ENCODE measurements at regions not wholly inside any gene's neighbourhood (a gene's known extent, or its start where the extent isn't known, plus 50 kb on each side); places are given as distances from the start of the nearest gene placed in this dataset.

- Mint-ChIP-seq H3K27me3 (ENCODE audit: low read depth, poor library complexity) (no peaks in the 10 kb centered on the region), H3K4me3 (no peak overlapping the region), H3K36me3 (ENCODE audit: low read depth) (no peaks in the 10 kb centered on the region), H3K9me3 (no peaks in the 10 kb centered on the region), H3K4me1 (peaks cover 4% of the 10 kb centered on the region), H3K27ac (no peak overlapping the region)
- no peak for DNase-seq
- no peak for TF ChIP-seq CTCF (IDR thresholded peaks at IDR 0.05)
Observed at GRCh38 chr4:137278431-137278830, 253.9 kb downstream of the PCDH18 start.

- no peak for DNase-seq
- H3K4me3 Mint-ChIP-seq, result no peak overlapping the region
- no peak for TF ChIP-seq CTCF (IDR thresholded peaks at IDR 0.05)
- H3K27ac Mint-ChIP-seq, result no peak overlapping the region
- peaks cover 4% of the 10 kb centered on the region for H3K4me1 Mint-ChIP-seq
- no peaks in the 10 kb centered on the region for H3K27me3 Mint-ChIP-seq (ENCODE audit: low read depth, poor library complexity)
- peaks cover 4% of the 10 kb centered on the region for H3K9me3 Mint-ChIP-seq
- no peaks in the 10 kb centered on the region for H3K36me3 Mint-ChIP-seq (ENCODE audit: low read depth)
Observed at GRCh38 chr4:137274404-137274803, 257.9 kb downstream of the PCDH18 start.

- Mint-ChIP-seq H3K4me1 (no peaks in the 10 kb centered on the region), H3K4me3 (no peak overlapping the region), H3K27me3 (ENCODE audit: low read depth, poor library complexity) (no peaks in the 10 kb centered on the region), H3K27ac (no peak overlapping the region), H3K9me3 (peaks cover 4% of the 10 kb centered on the region), H3K36me3 (ENCODE audit: low read depth) (no peaks in the 10 kb centered on the region)
- DNase-seq, result no peak
- TF ChIP-seq CTCF (IDR thresholded peaks at IDR 0.05), result no peak
Observed at GRCh38 chr4:137267024-137267423, 265.3 kb downstream of the PCDH18 start.

GRCh38 chr4:137266511-137266910 lies 265.8 kb downstream of the PCDH18 start:
- no peaks in the 10 kb centered on the region for H3K36me3 Mint-ChIP-seq (ENCODE audit: low read depth)
- H3K27me3 Mint-ChIP-seq (ENCODE audit: low read depth, poor library complexity), result no peaks in the 10 kb centered on the region
- TF ChIP-seq CTCF (IDR thresholded peaks at IDR 0.05), result no peak
- H3K4me1 Mint-ChIP-seq, result no peaks in the 10 kb centered on the region
- peaks cover under 1% of the 10 kb centered on the region for H3K9me3 Mint-ChIP-seq
- no peak overlapping the region for H3K4me3 Mint-ChIP-seq
- DNase-seq, result no peak
- H3K27ac Mint-ChIP-seq, result no peak overlapping the region

GRCh38 chr4:137263206-137263605 lies 269.1 kb downstream of the PCDH18 start:
- Mint-ChIP-seq H3K4me1 (peaks cover 7% of the 10 kb centered on the region), H3K36me3 (ENCODE audit: low read depth) (no peaks in the 10 kb centered on the region), H3K27ac (no peak overlapping the region), H3K27me3 (ENCODE audit: low read depth, poor library complexity) (no peaks in the 10 kb centered on the region), H3K4me3 (no peak overlapping the region), H3K9me3 (no peaks in the 10 kb centered on the region)
- no peak for TF ChIP-seq CTCF (IDR thresholded peaks at IDR 0.05)
- DNase-seq, result no peak

- Mint-ChIP-seq H3K4me1 (no peaks in the 10 kb centered on the region), H3K27me3 (ENCODE audit: low read depth, poor library complexity) (no peaks in the 10 kb centered on the region), H3K36me3 (ENCODE audit: low read depth) (no peaks in the 10 kb centered on the region), H3K9me3 (peaks cover 9% of the 10 kb centered on the region), H3K4me3 (no peak overlapping the region), H3K27ac (no peak overlapping the region)
- DNase-seq, result no peak
- no peak for TF ChIP-seq CTCF (IDR thresholded peaks at IDR 0.05)
Observed at GRCh38 chr4:137253949-137254348, 278.3 kb downstream of the PCDH18 start.

Data from nephron progenitor cell (in vitro differentiated cells).